ENCODE measurements at regions not wholly inside any gene's neighbourhood (a gene's known extent, or its start where the extent isn't known, plus 50 kb on each side); places are given as distances from the start of the nearest gene placed in this dataset.

DNA sequence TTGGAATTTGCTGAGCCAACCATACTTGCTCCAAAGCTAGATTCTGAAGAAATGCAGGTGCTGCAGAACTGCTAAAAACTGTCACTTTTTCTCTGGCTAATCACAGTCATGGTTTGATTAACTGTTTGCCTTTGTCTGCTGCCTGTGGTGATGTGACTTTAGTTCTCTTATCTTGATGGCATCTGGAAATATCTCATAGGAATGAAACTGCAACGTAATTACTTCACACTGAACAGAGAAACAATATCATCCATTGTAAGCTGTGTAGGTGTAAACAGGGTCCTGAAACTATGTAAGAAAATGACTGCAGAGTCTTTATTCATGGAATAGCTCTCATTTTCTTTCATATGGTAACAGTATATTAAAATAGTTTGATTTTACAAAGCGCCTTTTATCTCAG lies 721.9 kb upstream of the HS3ST5 start:
- Mint-ChIP-seq H3K27me3 (ENCODE audit: low read depth) (no peaks in the 10 kb centered on the region), H3K36me3 (no peaks in the 10 kb centered on the region), H3K4me1 (peaks cover 6% of the 10 kb centered on the region), H3K27ac (no peak overlapping the region), H3K9me3 (no peaks in the 10 kb centered on the region), H3K4me3 (no peak overlapping the region)
- CTCF ChIA-PET = no interaction called here
- DNase-seq (ENCODE audit: low spot score) (no peak), ATAC-seq (no peak)
- TF ChIP-seq HMGA2 (CRISPR knock-in tag; IDR thresholded peaks at IDR 0.05) (no peak), MYBL2 (CRISPR knock-in tag; IDR thresholded peaks at IDR 0.05) (no peak), NR3C1 (CRISPR knock-in tag; conservative IDR thresholded peaks at IDR 0.05; ENCODE audit: low read depth) (no peak), ZNF416 (CRISPR knock-in tag; IDR thresholded peaks at IDR 0.05) (no peak), NFYB (CRISPR knock-in tag; conservative IDR thresholded peaks at IDR 0.05; ENCODE audit: low read depth) (no peak), KAT7 (CRISPR knock-in tag; IDR thresholded peaks at IDR 0.05; ENCODE audit: borderline replicate concordance) (no peak), TCF7 (CRISPR knock-in tag; IDR thresholded peaks at IDR 0.05; ENCODE audit: low read depth) (no peak), SMAD3 (CRISPR knock-in tag; IDR thresholded peaks at IDR 0.05; ENCODE audit: borderline replicate concordance) (no peak)
- TF ChIP-seq, protein P1, sequence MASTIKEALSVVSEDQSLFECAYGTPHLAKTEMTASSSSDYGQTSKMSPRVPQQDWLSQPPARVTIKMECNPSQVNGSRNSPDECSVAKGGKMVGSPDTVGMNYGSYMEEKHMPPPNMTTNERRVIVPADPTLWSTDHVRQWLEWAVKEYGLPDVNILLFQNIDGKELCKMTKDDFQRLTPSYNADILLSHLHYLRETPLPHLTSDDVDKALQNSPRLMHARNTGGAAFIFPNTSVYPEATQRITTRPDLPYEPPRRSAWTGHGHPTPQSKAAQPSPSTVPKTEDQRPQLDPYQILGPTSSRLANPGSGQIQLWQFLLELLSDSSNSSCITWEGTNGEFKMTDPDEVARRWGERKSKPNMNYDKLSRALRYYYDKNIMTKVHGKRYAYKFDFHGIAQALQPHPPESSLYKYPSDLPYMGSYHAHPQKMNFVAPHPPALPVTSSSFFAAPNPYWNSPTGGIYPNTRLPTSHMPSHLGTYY (CRISPR knock-in tag; IDR thresholded peaks at IDR 0.05) = no peak
- TF ChIP-seq, protein P2, sequence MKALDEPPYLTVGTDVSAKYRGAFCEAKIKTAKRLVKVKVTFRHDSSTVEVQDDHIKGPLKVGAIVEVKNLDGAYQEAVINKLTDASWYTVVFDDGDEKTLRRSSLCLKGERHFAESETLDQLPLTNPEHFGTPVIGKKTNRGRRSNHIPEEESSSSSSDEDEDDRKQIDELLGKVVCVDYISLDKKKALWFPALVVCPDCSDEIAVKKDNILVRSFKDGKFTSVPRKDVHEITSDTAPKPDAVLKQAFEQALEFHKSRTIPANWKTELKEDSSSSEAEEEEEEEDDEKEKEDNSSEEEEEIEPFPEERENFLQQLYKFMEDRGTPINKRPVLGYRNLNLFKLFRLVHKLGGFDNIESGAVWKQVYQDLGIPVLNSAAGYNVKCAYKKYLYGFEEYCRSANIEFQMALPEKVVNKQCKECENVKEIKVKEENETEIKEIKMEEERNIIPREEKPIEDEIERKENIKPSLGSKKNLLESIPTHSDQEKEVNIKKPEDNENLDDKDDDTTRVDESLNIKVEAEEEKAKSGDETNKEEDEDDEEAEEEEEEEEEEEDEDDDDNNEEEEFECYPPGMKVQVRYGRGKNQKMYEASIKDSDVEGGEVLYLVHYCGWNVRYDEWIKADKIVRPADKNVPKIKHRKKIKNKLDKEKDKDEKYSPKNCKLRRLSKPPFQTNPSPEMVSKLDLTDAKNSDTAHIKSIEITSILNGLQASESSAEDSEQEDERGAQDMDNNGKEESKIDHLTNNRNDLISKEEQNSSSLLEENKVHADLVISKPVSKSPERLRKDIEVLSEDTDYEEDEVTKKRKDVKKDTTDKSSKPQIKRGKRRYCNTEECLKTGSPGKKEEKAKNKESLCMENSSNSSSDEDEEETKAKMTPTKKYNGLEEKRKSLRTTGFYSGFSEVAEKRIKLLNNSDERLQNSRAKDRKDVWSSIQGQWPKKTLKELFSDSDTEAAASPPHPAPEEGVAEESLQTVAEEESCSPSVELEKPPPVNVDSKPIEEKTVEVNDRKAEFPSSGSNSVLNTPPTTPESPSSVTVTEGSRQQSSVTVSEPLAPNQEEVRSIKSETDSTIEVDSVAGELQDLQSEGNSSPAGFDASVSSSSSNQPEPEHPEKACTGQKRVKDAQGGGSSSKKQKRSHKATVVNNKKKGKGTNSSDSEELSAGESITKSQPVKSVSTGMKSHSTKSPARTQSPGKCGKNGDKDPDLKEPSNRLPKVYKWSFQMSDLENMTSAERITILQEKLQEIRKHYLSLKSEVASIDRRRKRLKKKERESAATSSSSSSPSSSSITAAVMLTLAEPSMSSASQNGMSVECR (CRISPR knock-in tag; IDR thresholded peaks at IDR 0.05; ENCODE audit: borderline replicate concordance) = no peak
- TF ChIP-seq, protein P3, sequence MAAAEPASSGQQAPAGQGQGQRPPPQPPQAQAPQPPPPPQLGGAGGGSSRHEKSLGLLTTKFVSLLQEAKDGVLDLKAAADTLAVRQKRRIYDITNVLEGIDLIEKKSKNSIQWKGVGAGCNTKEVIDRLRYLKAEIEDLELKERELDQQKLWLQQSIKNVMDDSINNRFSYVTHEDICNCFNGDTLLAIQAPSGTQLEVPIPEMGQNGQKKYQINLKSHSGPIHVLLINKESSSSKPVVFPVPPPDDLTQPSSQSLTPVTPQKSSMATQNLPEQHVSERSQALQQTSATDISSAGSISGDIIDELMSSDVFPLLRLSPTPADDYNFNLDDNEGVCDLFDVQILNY (CRISPR knock-in tag; IDR thresholded peaks at IDR 0.05) = no peak
- TF ChIP-seq, protein P4, sequence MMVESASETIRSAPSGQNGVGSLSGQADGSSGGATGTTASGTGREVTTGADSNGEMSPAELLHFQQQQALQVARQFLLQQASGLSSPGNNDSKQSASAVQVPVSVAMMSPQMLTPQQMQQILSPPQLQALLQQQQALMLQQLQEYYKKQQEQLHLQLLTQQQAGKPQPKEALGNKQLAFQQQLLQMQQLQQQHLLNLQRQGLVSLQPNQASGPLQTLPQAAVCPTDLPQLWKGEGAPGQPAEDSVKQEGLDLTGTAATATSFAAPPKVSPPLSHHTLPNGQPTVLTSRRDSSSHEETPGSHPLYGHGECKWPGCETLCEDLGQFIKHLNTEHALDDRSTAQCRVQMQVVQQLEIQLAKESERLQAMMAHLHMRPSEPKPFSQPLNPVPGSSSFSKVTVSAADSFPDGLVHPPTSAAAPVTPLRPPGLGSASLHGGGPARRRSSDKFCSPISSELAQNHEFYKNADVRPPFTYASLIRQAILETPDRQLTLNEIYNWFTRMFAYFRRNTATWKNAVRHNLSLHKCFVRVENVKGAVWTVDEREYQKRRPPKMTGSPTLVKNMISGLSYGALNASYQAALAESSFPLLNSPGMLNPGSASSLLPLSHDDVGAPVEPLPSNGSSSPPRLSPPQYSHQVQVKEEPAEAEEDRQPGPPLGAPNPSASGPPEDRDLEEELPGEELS (CRISPR knock-in tag; IDR thresholded peaks at IDR 0.05) = no peak
- POLR2A ChIA-PET = no interaction called here

- no peak overlapping the region for H3K4me3 Mint-ChIP-seq
- H3K4me1 Mint-ChIP-seq = no peaks in the 10 kb centered on the region
- ChIA-PET CTCF (no interaction called here), POLR2A (no interaction called here)
- H3K9me3 Mint-ChIP-seq = peaks cover 9% of the 10 kb centered on the region
- no peak for DNase-seq (ENCODE audit: low spot score)
- peaks cover 4% of the 10 kb centered on the region; the same call in 1 of the 2 replicates for H3K36me3 Mint-ChIP-seq
- peaks cover 29% of the 10 kb centered on the region for H3K27me3 Mint-ChIP-seq (ENCODE audit: low read depth)
- H3K27ac Mint-ChIP-seq = no peak overlapping the region
- no peak for ATAC-seq
- no peak for TF ChIP-seq TP53 (CRISPR knock-in tag; IDR thresholded peaks at IDR 0.05)
- TF ChIP-seq, protein P5, sequence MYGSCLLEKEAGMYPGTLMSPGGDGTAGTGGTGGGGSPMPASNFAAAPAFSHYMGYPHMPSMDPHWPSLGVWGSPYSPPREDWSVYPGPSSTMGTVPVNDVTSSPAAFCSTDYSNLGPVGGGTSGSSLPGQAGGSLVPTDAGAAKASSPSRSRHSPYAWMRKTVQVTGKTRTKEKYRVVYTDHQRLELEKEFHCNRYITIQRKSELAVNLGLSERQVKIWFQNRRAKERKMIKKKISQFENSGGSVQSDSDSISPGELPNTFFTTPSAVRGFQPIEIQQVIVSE (CRISPR knock-in tag; IDR thresholded peaks at IDR 0.05; ENCODE audit: borderline replicate concordance) = no peak
- TF ChIP-seq, protein P6, sequence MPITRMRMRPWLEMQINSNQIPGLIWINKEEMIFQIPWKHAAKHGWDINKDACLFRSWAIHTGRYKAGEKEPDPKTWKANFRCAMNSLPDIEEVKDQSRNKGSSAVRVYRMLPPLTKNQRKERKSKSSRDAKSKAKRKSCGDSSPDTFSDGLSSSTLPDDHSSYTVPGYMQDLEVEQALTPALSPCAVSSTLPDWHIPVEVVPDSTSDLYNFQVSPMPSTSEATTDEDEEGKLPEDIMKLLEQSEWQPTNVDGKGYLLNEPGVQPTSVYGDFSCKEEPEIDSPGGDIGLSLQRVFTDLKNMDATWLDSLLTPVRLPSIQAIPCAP (CRISPR knock-in tag; IDR thresholded peaks at IDR 0.05) = no peak
- TF ChIP-seq, protein P7, sequence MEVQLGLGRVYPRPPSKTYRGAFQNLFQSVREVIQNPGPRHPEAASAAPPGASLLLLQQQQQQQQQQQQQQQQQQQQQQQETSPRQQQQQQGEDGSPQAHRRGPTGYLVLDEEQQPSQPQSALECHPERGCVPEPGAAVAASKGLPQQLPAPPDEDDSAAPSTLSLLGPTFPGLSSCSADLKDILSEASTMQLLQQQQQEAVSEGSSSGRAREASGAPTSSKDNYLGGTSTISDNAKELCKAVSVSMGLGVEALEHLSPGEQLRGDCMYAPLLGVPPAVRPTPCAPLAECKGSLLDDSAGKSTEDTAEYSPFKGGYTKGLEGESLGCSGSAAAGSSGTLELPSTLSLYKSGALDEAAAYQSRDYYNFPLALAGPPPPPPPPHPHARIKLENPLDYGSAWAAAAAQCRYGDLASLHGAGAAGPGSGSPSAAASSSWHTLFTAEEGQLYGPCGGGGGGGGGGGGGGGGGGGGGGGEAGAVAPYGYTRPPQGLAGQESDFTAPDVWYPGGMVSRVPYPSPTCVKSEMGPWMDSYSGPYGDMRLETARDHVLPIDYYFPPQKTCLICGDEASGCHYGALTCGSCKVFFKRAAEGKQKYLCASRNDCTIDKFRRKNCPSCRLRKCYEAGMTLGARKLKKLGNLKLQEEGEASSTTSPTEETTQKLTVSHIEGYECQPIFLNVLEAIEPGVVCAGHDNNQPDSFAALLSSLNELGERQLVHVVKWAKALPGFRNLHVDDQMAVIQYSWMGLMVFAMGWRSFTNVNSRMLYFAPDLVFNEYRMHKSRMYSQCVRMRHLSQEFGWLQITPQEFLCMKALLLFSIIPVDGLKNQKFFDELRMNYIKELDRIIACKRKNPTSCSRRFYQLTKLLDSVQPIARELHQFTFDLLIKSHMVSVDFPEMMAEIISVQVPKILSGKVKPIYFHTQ (CRISPR knock-in tag; IDR thresholded peaks at IDR 0.05) = no peak
- no peak for TF ChIP-seq SMAD4 (CRISPR knock-in tag; IDR thresholded peaks at IDR 0.05)
- no peak for TF ChIP-seq ATF2 (CRISPR knock-in tag; IDR thresholded peaks at IDR 0.05; ENCODE audit: borderline replicate concordance, low read depth)
- TF ChIP-seq SOX15 (CRISPR knock-in tag; IDR thresholded peaks at IDR 0.05) = no peak
- TF ChIP-seq, protein P1 (CRISPR knock-in tag; IDR thresholded peaks at IDR 0.05) = no peak
- no peak for TF ChIP-seq GABPB1 (CRISPR knock-in tag; IDR thresholded peaks at IDR 0.05)
These were observed 717.8 kb upstream of the HS3ST5 start for GRCh38 chr6:115060581-115060980.
